OCI-LY1 (cell line): ENCODE measurements at regions not wholly inside any gene's neighbourhood (a gene's known extent, or its start where the extent isn't known, plus 50 kb on each side); places are given as distances from the start of the nearest gene placed in this dataset.

ENCODE experiments used
- H2AFZ ChIP-seq: fragments of 200-600 bp; sonication (generic), shearing (Covaris generic); 2 replicates; pipeline ENCODE4 v1.6.0; 2014; ENCODE audit warnings: antibody characterized with exemption, mild to moderate bottlenecking, low read length
- H3F3A ChIP-seq: fragments of 200-600 bp; sonication (generic), shearing (Covaris generic); 2 replicates; pipeline ENCODE4 v1.6.0; 2014; ENCODE audit warnings: mild to moderate bottlenecking, antibody characterized with exemption, low read length, moderate library complexity; ENCODE audit not compliant: insufficient read depth
- H3K27ac ChIP-seq: fragments of 200-600 bp; sonication (generic); 2 replicates; pipeline ENCODE4 v1.5.1; 2014; ENCODE audit warnings: low read length, mixed run types, mild to moderate bottlenecking, low read depth; ENCODE audit not compliant: poor library complexity, severe bottlenecking
- H3K27me3 ChIP-seq: fragments of 200-600 bp; sonication (generic); 2 replicates; pipeline ENCODE4 v1.6.0; 2014; ENCODE audit warnings: antibody characterized with exemption, mild to moderate bottlenecking, low read length, moderate library complexity; ENCODE audit not compliant: insufficient read depth
- H3K36me3 ChIP-seq: fragments of 200-600 bp; sonication (generic); 2 replicates; pipeline ENCODE4 v1.6.1; 2014; ENCODE audit warnings: mild to moderate bottlenecking, antibody characterized with exemption, low read length, moderate library complexity, mixed read lengths; ENCODE audit not compliant: insufficient read depth
- H3K4me1 ChIP-seq: fragments of 200-600 bp; sonication (generic); 2 replicates; pipeline ENCODE4 v1.5.1; 2014; ENCODE audit warnings: mild to moderate bottlenecking, low read length, moderate library complexity; ENCODE audit not compliant: insufficient read depth, severe bottlenecking
- H3K4me2 ChIP-seq: fragments of 200-600 bp; sonication (generic), shearing (Covaris generic); 2 replicates; pipeline ENCODE4 v1.6.1; 2014; ENCODE audit warnings: low read length
- H3K4me3 ChIP-seq: fragments of 200-600 bp; sonication (generic); 2 replicates; pipeline ENCODE4 v1.5.1; 2014; ENCODE audit warnings: low read length, low read depth, mild to moderate bottlenecking, mixed read lengths; ENCODE audit not compliant: poor library complexity, severe bottlenecking
- H3K79me2 ChIP-seq: fragments of 200-600 bp; shearing (Covaris generic); 2 replicates; pipeline ENCODE4 v1.6.1; 2016; ENCODE audit warnings: mixed run types, low read length, mixed read lengths; ENCODE audit not compliant: insufficient read depth
- H3K9ac ChIP-seq: fragments of 200-600 bp; sonication (generic), shearing (Covaris generic); 2 replicates; pipeline ENCODE4 v1.6.1; 2014; ENCODE audit warnings: mild to moderate bottlenecking, low read length, mixed read lengths
- H3K9me2 ChIP-seq: fragments of 200-600 bp; sonication (generic), shearing (Covaris generic); 2 replicates; pipeline ENCODE4 v1.6.1; 2014; ENCODE audit warnings: low read depth, mild to moderate bottlenecking, low read length, mixed read lengths
- H3K9me3 ChIP-seq: fragments of 200-600 bp; shearing (Covaris generic); 2 replicates; pipeline ENCODE4 v1.6.1; 2014; ENCODE audit warnings: low read length, mixed read lengths
- H4K20me1 ChIP-seq: fragments of 200-600 bp; sonication (generic), shearing (Covaris generic); 2 replicates; pipeline ENCODE4 v1.6.0; 2016; ENCODE audit warnings: mild to moderate bottlenecking, low read length; ENCODE audit not compliant: insufficient read depth
- CTCF ChIP-seq: fragments of 200-600 bp; sonication (generic), shearing (Covaris generic); IDR thresholded peaks from 2 replicates; pipeline ENCODE4 v1.5.1; 2017; ENCODE audit warnings: mild to moderate bottlenecking, antibody characterized with exemption, low read length, moderate library complexity, mixed read lengths
- EZH2 ChIP-seq: fragments of 200-600 bp; sonication (generic), shearing (Covaris generic); IDR thresholded peaks from 2 replicates; pipeline ENCODE4 v1.8.0; 2017; ENCODE audit warnings: borderline replicate concordance, mixed run types, mild to moderate bottlenecking, antibody characterized with exemption, low read length, moderate library complexity, mixed read lengths

GRCh38 chr16:85514598-85515318, 98.4 kb upstream of the GSE1 start:
- H3K9me2 ChIP-seq: no peaks in the 10 kb centered on the region
- no peaks in the 10 kb centered on the region for H3F3A ChIP-seq
- no peak overlapping the region for H2AFZ ChIP-seq
- no peaks in the 10 kb centered on the region for H3K79me2 ChIP-seq
- no peak overlapping the region for H3K9ac ChIP-seq
- no peaks in the 10 kb centered on the region for H3K36me3 ChIP-seq
- H3K27me3 ChIP-seq: peaks cover 26% of the 10 kb centered on the region
- H3K4me2 ChIP-seq: no peak overlapping the region
- H4K20me1 ChIP-seq: no peaks in the 10 kb centered on the region
- no peak for TF ChIP-seq CTCF
- TF ChIP-seq EZH2: no peak
- no peaks in the 10 kb centered on the region for H3K4me1 ChIP-seq
- H3K4me3 ChIP-seq: no peak overlapping the region
- H3K9me3 ChIP-seq: no peaks in the 10 kb centered on the region
- H3K27ac ChIP-seq: no peak overlapping the region

GRCh38 chr16:85515319-85515745, 97.8 kb upstream of the GSE1 start:
- Histone ChIP-seq H2AFZ (no peak overlapping the region), H3K9me3 (no peaks in the 10 kb centered on the region), H3K4me1 (no peaks in the 10 kb centered on the region), H3K36me3 (no peaks in the 10 kb centered on the region), H3K9me2 (no peaks in the 10 kb centered on the region), H3K9ac (no peak overlapping the region), H3K27me3 (peaks cover 31% of the 10 kb centered on the region), H3K4me2 (no peak overlapping the region), H3K27ac (no peak overlapping the region), H3K4me3 (no peak overlapping the region), H3K79me2 (no peaks in the 10 kb centered on the region), H4K20me1 (no peaks in the 10 kb centered on the region), H3F3A (no peaks in the 10 kb centered on the region)
- TF ChIP-seq EZH2 (no peak), CTCF (no peak)

- H3K4me1 ChIP-seq: no peaks in the 10 kb centered on the region
- no peak overlapping the region for H3K27ac ChIP-seq
- no peaks in the 10 kb centered on the region for H3K79me2 ChIP-seq
- TF ChIP-seq EZH2 (no peak), CTCF (no peak)
- H2AFZ ChIP-seq: no peak overlapping the region
- no peaks in the 10 kb centered on the region for H3K36me3 ChIP-seq
- H3K9ac ChIP-seq: no peak overlapping the region
- no peak overlapping the region for H3K4me2 ChIP-seq
- H3K9me3 ChIP-seq: no peaks in the 10 kb centered on the region
- H3F3A ChIP-seq: no peaks in the 10 kb centered on the region
- peaks cover 31% of the 10 kb centered on the region for H3K27me3 ChIP-seq
- H3K4me3 ChIP-seq: no peak overlapping the region
- no peaks in the 10 kb centered on the region for H4K20me1 ChIP-seq
- no peaks in the 10 kb centered on the region for H3K9me2 ChIP-seq
Measured at GRCh38 chr16:85515830-85516397, 97.2 kb upstream of the GSE1 start.
